GM18520 (cell line): ENCODE measurements at regions not wholly inside any gene's neighbourhood (a gene's known extent, or its start where the extent isn't known, plus 50 kb on each side); places are given as distances from the start of the nearest gene placed in this dataset.
"Not testable (repeated sequence)": the region's sequence is repeated elsewhere in the genome, so short reads cannot be mapped to it uniquely, and the experiment has no call there.

Experiments
- ATAC-seq: cut with Tn5 transposase; IDR thresholded peaks from one replicate; pipeline ENCODE4 v1.9.1; 2021; ENCODE audit not compliant: unreplicated experiment

GRCh38 chr3:98644168-98644567 lies 50.8 kb upstream of the CPOX start:
- no peak for ATAC-seq

- no peak for ATAC-seq
These were observed 51.6 kb upstream of the CPOX start for GRCh38 chr3:98645039-98645438.

- no peak for ATAC-seq
These were observed 53.3 kb upstream of the CPOX start for GRCh38 chr3:98646680-98647079.

- no peak for ATAC-seq
These were observed 53.8 kb upstream of the CPOX start for GRCh38 chr3:98647197-98647596.

- no peak for ATAC-seq
These were observed 57.8 kb upstream of the CPOX start for GRCh38 chr3:98650971-98651779.

- no peak for ATAC-seq
These were observed 58.3 kb upstream of the CPOX start for GRCh38 chr3:98651780-98652077.

GRCh38 chr3:98655666-98656065 lies 62.3 kb upstream of the CPOX start:
- ATAC-seq: no peak

GRCh38 chr3:98657457-98657856 lies 64.0 kb upstream of the CPOX start:
- ATAC-seq: peak; percentile 75

GRCh38 chr3:98662699-98663098 lies 69.3 kb upstream of the CPOX start:
- ATAC-seq: no peak

- no peak for ATAC-seq
These were observed 76.6 kb upstream of the CPOX start for GRCh38 chr3:98670020-98670419.

- no peak for ATAC-seq
These were observed 83.2 kb upstream of the ST3GAL6 start for GRCh38 chr3:98679986-98680385.

GRCh38 chr3:98680723-98681122 lies 82.4 kb upstream of the ST3GAL6 start:
- no peak for ATAC-seq

- ATAC-seq: no peak
These were observed 81.7 kb upstream of the ST3GAL6 start for GRCh38 chr3:98681486-98681885.

- not testable (repeated sequence) for ATAC-seq
These were observed 80.7 kb upstream of the ST3GAL6 start for GRCh38 chr3:98682391-98682790.

- ATAC-seq: no peak
These were observed 74.8 kb upstream of the ST3GAL6 start for GRCh38 chr3:98688363-98688762.

GRCh38 chr3:98690876-98691275 lies 72.3 kb upstream of the ST3GAL6 start:
- ATAC-seq: no peak

- ATAC-seq: no peak
These were observed 71.2 kb upstream of the ST3GAL6 start for GRCh38 chr3:98691897-98692296.

GRCh38 chr3:98692787-98693473 lies 70.2 kb upstream of the ST3GAL6 start:
- no peak for ATAC-seq

GRCh38 chr3:98695796-98696195 lies 67.3 kb upstream of the ST3GAL6 start:
- no peak for ATAC-seq

GRCh38 chr3:98696296-98696695 lies 66.8 kb upstream of the ST3GAL6 start:
- ATAC-seq: not testable (repeated sequence)

- ATAC-seq: no peak
These were observed 65.9 kb upstream of the ST3GAL6 start for GRCh38 chr3:98697225-98697624.

GRCh38 chr3:98699132-98699531 lies 64.0 kb upstream of the ST3GAL6 start:
- no peak for ATAC-seq
